ENCODE measurements at regions not wholly inside any gene's neighbourhood (a gene's known extent, or its start where the extent isn't known, plus 50 kb on each side); places are given as distances from the start of the nearest gene placed in this dataset.
"Not testable (repeated sequence)": the region's sequence is repeated elsewhere in the genome, so short reads cannot be mapped to it uniquely, and the experiment has no call there.

- TF ChIP-seq FOXP2 (optimal IDR thresholded peaks at IDR 0.05; ENCODE audit: control extremely low read depth, extremely low read length, insufficient read depth), result no peak
- no peak for TF ChIP-seq EZH2 (IDR thresholded peaks at IDR 0.05)
- no peak for TF ChIP-seq POLR2AphosphoS5 (IDR thresholded peaks at IDR 0.05; ENCODE audit: borderline replicate concordance, low read depth, low read length)
- no peak overlapping the region for H3K27ac ChIP-seq
- no peaks in the 10 kb centered on the region for H3K9me3 ChIP-seq (ENCODE audit: low read depth, low read length)
- H3K9ac ChIP-seq (ENCODE audit: insufficient read length), result no peak overlapping the region
- DNase-seq (ENCODE audit: low read depth, low spot score), result no peak
- H3K36me3 ChIP-seq (ENCODE audit: insufficient read depth, low read length), result no peaks in the 10 kb centered on the region
- H3K4me3 ChIP-seq, result no peak overlapping the region
Observed at GRCh38 chr3:88301996-88302393, 152.2 kb downstream of the C3orf38 start.

- H3K27ac ChIP-seq; H3K9me3 ChIP-seq (ENCODE audit: low read depth, low read length); H3K36me3 ChIP-seq (ENCODE audit: insufficient read depth, low read length); H3K9ac ChIP-seq (ENCODE audit: insufficient read length); H3K4me3 ChIP-seq; DNase-seq (ENCODE audit: low read depth, low spot score): not testable (repeated sequence)
Observed at GRCh38 chr3:88303331-88303904, 153.7 kb downstream of the C3orf38 start.

- DNase-seq (ENCODE audit: low read depth, low spot score), result no peak
- Histone ChIP-seq H3K9ac (ENCODE audit: insufficient read length) (no peak overlapping the region), H3K27ac (no peak overlapping the region), H3K36me3 (ENCODE audit: insufficient read depth, low read length) (no peaks in the 10 kb centered on the region), H3K4me3 (no peak overlapping the region), H3K9me3 (ENCODE audit: low read depth, low read length) (no peaks in the 10 kb centered on the region)
- TF ChIP-seq POLR2AphosphoS5 (IDR thresholded peaks at IDR 0.05; ENCODE audit: borderline replicate concordance, low read depth, low read length), result no peak
- TF ChIP-seq EZH2 (IDR thresholded peaks at IDR 0.05), result no peak
- no peak for TF ChIP-seq FOXP2 (optimal IDR thresholded peaks at IDR 0.05; ENCODE audit: control extremely low read depth, extremely low read length, insufficient read depth)
Observed at GRCh38 chr3:88307666-88308065, 157.9 kb downstream of the C3orf38 start.

GRCh38 chr3:88311826-88312225, 162.1 kb downstream of the C3orf38 start:
- no peak overlapping the region for H3K4me3 ChIP-seq
- no peak overlapping the region for H3K9ac ChIP-seq (ENCODE audit: insufficient read length)
- no peak for DNase-seq (ENCODE audit: low read depth, low spot score)
- no peak for TF ChIP-seq EZH2 (IDR thresholded peaks at IDR 0.05)
- TF ChIP-seq POLR2AphosphoS5 (IDR thresholded peaks at IDR 0.05; ENCODE audit: borderline replicate concordance, low read depth, low read length), result no peak
- no peak for TF ChIP-seq FOXP2 (optimal IDR thresholded peaks at IDR 0.05; ENCODE audit: control extremely low read depth, extremely low read length, insufficient read depth)
- H3K27ac ChIP-seq, result no peak overlapping the region
- H3K36me3 ChIP-seq (ENCODE audit: insufficient read depth, low read length), result no peaks in the 10 kb centered on the region
- H3K9me3 ChIP-seq (ENCODE audit: low read depth, low read length), result no peaks in the 10 kb centered on the region

- Histone ChIP-seq H3K27ac (no peak overlapping the region), H3K36me3 (ENCODE audit: insufficient read depth, low read length) (no peaks in the 10 kb centered on the region), H3K4me3 (no peak overlapping the region), H3K9me3 (ENCODE audit: low read depth, low read length) (no peaks in the 10 kb centered on the region), H3K9ac (ENCODE audit: insufficient read length) (no peak overlapping the region)
- no peak for DNase-seq (ENCODE audit: low read depth, low spot score)
- TF ChIP-seq FOXP2 (optimal IDR thresholded peaks at IDR 0.05; ENCODE audit: control extremely low read depth, extremely low read length, insufficient read depth), result no peak
- no peak for TF ChIP-seq EZH2 (IDR thresholded peaks at IDR 0.05)
- TF ChIP-seq POLR2AphosphoS5 (IDR thresholded peaks at IDR 0.05; ENCODE audit: borderline replicate concordance, low read depth, low read length), result no peak
Observed at GRCh38 chr3:88312256-88312655, 162.5 kb downstream of the C3orf38 start.

GRCh38 chr3:88318067-88318466, 168.3 kb downstream of the C3orf38 start:
- no peaks in the 10 kb centered on the region for H3K9me3 ChIP-seq (ENCODE audit: low read depth, low read length)
- H3K9ac ChIP-seq (ENCODE audit: insufficient read length), result no peak overlapping the region
- H3K4me3 ChIP-seq, result no peak overlapping the region
- no peaks in the 10 kb centered on the region for H3K36me3 ChIP-seq (ENCODE audit: insufficient read depth, low read length)
- no peak overlapping the region for H3K27ac ChIP-seq
- no peak for TF ChIP-seq POLR2AphosphoS5 (IDR thresholded peaks at IDR 0.05; ENCODE audit: borderline replicate concordance, low read depth, low read length)
- no peak for TF ChIP-seq EZH2 (IDR thresholded peaks at IDR 0.05)
- TF ChIP-seq FOXP2 (optimal IDR thresholded peaks at IDR 0.05; ENCODE audit: control extremely low read depth, extremely low read length, insufficient read depth), result no peak
- DNase-seq (ENCODE audit: low read depth, low spot score), result no peak

GRCh38 chr3:88321363-88322050, 171.7 kb downstream of the C3orf38 start:
- Histone ChIP-seq H3K36me3 (ENCODE audit: insufficient read depth, low read length) (no peaks in the 10 kb centered on the region), H3K9me3 (ENCODE audit: low read depth, low read length) (no peaks in the 10 kb centered on the region), H3K27ac (no peak overlapping the region), H3K4me3 (no peak overlapping the region), H3K9ac (ENCODE audit: insufficient read length) (no peak overlapping the region)
- TF ChIP-seq EZH2 (IDR thresholded peaks at IDR 0.05), result no peak
- no peak for TF ChIP-seq POLR2AphosphoS5 (IDR thresholded peaks at IDR 0.05; ENCODE audit: borderline replicate concordance, low read depth, low read length)
- TF ChIP-seq FOXP2 (optimal IDR thresholded peaks at IDR 0.05; ENCODE audit: control extremely low read depth, extremely low read length, insufficient read depth), result no peak
- DNase-seq (ENCODE audit: low read depth, low spot score), result no peak

GRCh38 chr3:88324788-88325187, 175.0 kb downstream of the C3orf38 start:
- H3K9me3 ChIP-seq (ENCODE audit: low read depth, low read length), result no peaks in the 10 kb centered on the region
- TF ChIP-seq FOXP2 (optimal IDR thresholded peaks at IDR 0.05; ENCODE audit: control extremely low read depth, extremely low read length, insufficient read depth) (no peak), EZH2 (IDR thresholded peaks at IDR 0.05) (no peak), POLR2AphosphoS5 (IDR thresholded peaks at IDR 0.05; ENCODE audit: borderline replicate concordance, low read depth, low read length) (no peak)
- no peak for DNase-seq (ENCODE audit: low read depth, low spot score)
- no peak overlapping the region for H3K9ac ChIP-seq (ENCODE audit: insufficient read length)
- no peak overlapping the region for H3K27ac ChIP-seq
- no peaks in the 10 kb centered on the region for H3K36me3 ChIP-seq (ENCODE audit: insufficient read depth, low read length)
- no peak overlapping the region for H3K4me3 ChIP-seq

Measured in SK-N-MC (cell line).